H1 (cell line): ENCODE measurements at regions not wholly inside any gene's neighbourhood (a gene's known extent, or its start where the extent isn't known, plus 50 kb on each side); places are given as distances from the start of the nearest gene placed in this dataset.

Experiments
- ATF2 ChIP-seq: IDR thresholded peaks from 2 replicates; pipeline ENCODE4 v1.6.1; 2012; ENCODE audit warnings: low read length, inconsistent platforms
- JUND ChIP-seq: IDR thresholded peaks from 2 replicates; pipeline ENCODE4 v1.6.1; 2011; ENCODE audit warnings: mild to moderate bottlenecking, improper control_type of control experiment, low read length
- KDM1A ChIP-seq: fragments of 200-600, 300-600 bp; sonication (generic); IDR thresholded peaks from 2 replicates; pipeline ENCODE4 v1.7.1; 2016; ENCODE audit warnings: mild to moderate bottlenecking, low read length, borderline replicate concordance
- NRF1 ChIP-seq: IDR thresholded peaks from 2 replicates; pipeline ENCODE4 v1.6.1; 2011; ENCODE audit warnings: mild to moderate bottlenecking, low read depth, low read length, improper control_type of control experiment
- SIRT6 ChIP-seq: IDR thresholded peaks from one replicate; pipeline ENCODE4 v1.7.1; 2012; ENCODE audit warnings: low read length, inconsistent platforms
- SUZ12 ChIP-seq: fragments of 200-600 bp; sonication (generic); IDR thresholded peaks from 2 replicates; pipeline ENCODE4 v1.6.1; 2012; ENCODE audit warnings: mild to moderate bottlenecking, inconsistent platforms, low read length, moderate library complexity, mixed read lengths
- TEAD4 ChIP-seq: IDR thresholded peaks from 2 replicates; pipeline ENCODE4 v1.6.1; 2012; ENCODE audit warnings: low read depth, low read length, inconsistent platforms, mixed read lengths

- TF ChIP-seq NRF1, result no peak
- TF ChIP-seq SUZ12, result no peak
- TF ChIP-seq JUND, result no peak
- TF ChIP-seq SIRT6, result no peak
- TF ChIP-seq ATF2, result no peak
- no peak for TF ChIP-seq TEAD4
- no peak for TF ChIP-seq KDM1A
Observed at GRCh38 chr15:61374848-61375247, 145.7 kb upstream of the RORA start (continued).
